Gastrocnemius medialis (tissue), 4 donors: ENCODE measurements at regions not wholly inside any gene's neighbourhood (a gene's known extent, or its start where the extent isn't known, plus 50 kb on each side); places are given as distances from the start of the nearest gene placed in this dataset.

Source experiments
- POLR2A ChIP-seq, 2 donors: fragments of 450-650 bp; IDR thresholded peaks; one replicate each; pipeline ENCODE4 v1.6.1; 2017; ENCODE audit warnings: antibody characterized with exemption in 2 of 2, mild to moderate bottlenecking in 2 of 2, moderate library complexity in 2 of 2
- TF ChIP-seq, protein P1 (sequence below), 5 experiments: fragments of 450-650 bp in 3 of 5; fragments of 200-600 bp in 2 of 5; sonication (generic) in 2 of 5; IDR thresholded peaks in 4 of 5; conservative IDR thresholded peaks in 1 of 5; 1 replicate in 4 of 5; 2 replicates in 1 of 5; pipeline ENCODE4 v1.5.1; 2016 to 2019; ENCODE audit warnings: antibody characterized with exemption in 5 of 5, mild to moderate bottlenecking in 3 of 5, moderate library complexity in 3 of 5

DNA sequence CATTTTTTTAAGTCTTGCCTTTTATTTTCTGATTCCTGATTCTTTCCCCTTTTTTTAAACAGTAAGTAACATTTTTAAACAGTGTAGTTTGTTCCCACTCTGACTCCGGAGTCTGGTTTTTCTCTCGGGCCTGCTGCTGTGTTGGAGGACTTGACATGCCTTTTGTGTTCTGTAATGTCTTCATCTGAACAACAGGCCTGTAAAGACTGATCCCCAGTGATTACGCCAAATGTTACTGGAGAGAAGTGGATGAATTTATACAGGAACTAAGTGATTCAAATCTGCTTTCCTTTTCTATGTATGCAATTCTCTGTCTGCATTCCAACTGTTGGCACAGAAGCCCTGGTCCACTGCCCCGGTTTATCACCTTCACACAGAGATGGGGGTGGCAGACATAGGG, 54.3 kb upstream of the RMDN2 start:
- no peak for TF ChIP-seq POLR2A (IDR thresholded peaks at IDR 0.05)
- TF ChIP-seq, protein P1, sequence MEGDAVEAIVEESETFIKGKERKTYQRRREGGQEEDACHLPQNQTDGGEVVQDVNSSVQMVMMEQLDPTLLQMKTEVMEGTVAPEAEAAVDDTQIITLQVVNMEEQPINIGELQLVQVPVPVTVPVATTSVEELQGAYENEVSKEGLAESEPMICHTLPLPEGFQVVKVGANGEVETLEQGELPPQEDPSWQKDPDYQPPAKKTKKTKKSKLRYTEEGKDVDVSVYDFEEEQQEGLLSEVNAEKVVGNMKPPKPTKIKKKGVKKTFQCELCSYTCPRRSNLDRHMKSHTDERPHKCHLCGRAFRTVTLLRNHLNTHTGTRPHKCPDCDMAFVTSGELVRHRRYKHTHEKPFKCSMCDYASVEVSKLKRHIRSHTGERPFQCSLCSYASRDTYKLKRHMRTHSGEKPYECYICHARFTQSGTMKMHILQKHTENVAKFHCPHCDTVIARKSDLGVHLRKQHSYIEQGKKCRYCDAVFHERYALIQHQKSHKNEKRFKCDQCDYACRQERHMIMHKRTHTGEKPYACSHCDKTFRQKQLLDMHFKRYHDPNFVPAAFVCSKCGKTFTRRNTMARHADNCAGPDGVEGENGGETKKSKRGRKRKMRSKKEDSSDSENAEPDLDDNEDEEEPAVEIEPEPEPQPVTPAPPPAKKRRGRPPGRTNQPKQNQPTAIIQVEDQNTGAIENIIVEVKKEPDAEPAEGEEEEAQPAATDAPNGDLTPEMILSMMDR (IDR thresholded peaks at IDR 0.05 in 4 of 5, conservative IDR thresholded peaks at IDR 0.05 in 1 of 5) = no peak
